HepG2 (cell line): ENCODE measurements at regions not wholly inside any gene's neighbourhood (a gene's known extent, or its start where the extent isn't known, plus 50 kb on each side); places are given as distances from the start of the nearest gene placed in this dataset.

Source experiments
- E2F1 ChIP-seq: sonication (generic); formaldehyde crosslinking; IDR thresholded peaks from 2 replicates; pipeline ENCODE4 v1.5.0; 2020; ENCODE audit warnings: missing genetic modification reagents
- MIXL1 ChIP-seq: IDR thresholded peaks from 2 replicates; pipeline ENCODE4 v1.6.1; 2016
- MTA1 ChIP-seq: sonication (generic); formaldehyde crosslinking; IDR thresholded peaks from 2 replicates; pipeline ENCODE4 v1.4.0; 2020; ENCODE audit warnings: missing genetic modification reagents, mild to moderate bottlenecking, borderline replicate concordance
- RAD21 ChIP-seq: fragments of 450-650 bp; formaldehyde crosslinking; IDR thresholded peaks from 2 replicates; pipeline ENCODE4 v1.5.0; 2020; ENCODE audit warnings: mild to moderate bottlenecking
- SKIL ChIP-seq: sonication (generic); formaldehyde crosslinking; IDR thresholded peaks from 2 replicates; pipeline ENCODE4 v1.8.0; 2022; ENCODE audit warnings: missing genetic modification reagents, mild to moderate bottlenecking, moderate library complexity, borderline replicate concordance
- XRCC5 ChIP-seq: fragments of 200-400 bp; formaldehyde crosslinking; optimal IDR thresholded peaks from 2 replicates; pipeline ENCODE3; 2017; ENCODE audit warnings: mild to moderate bottlenecking, low read length
- ZFP36 ChIP-seq: fragments of 150-350 bp; IDR thresholded peaks from 2 replicates; pipeline ENCODE4 v1.6.1; 2018; ENCODE audit warnings: borderline replicate concordance, low read length, low read depth; ENCODE audit not compliant: partially characterized antibody
- ZNF124 ChIP-seq: sonication (generic); formaldehyde crosslinking; IDR thresholded peaks from 2 replicates; pipeline ENCODE4 v1.4.0; 2020; ENCODE audit warnings: missing genetic modification reagents
- ZNF276 ChIP-seq: sonication (generic); formaldehyde crosslinking; IDR thresholded peaks from 2 replicates; pipeline ENCODE4 v1.4.0; 2020; ENCODE audit warnings: mild to moderate bottlenecking, low read depth, missing genetic modification reagents
- ZNF468 ChIP-seq: sonication (generic); formaldehyde crosslinking; IDR thresholded peaks from 2 replicates; pipeline ENCODE4 v1.8.0; 2022; ENCODE audit warnings: mild to moderate bottlenecking, moderate library complexity, missing genetic modification reagents
- ZNF543 ChIP-seq: sonication (generic); formaldehyde crosslinking; IDR thresholded peaks from 2 replicates; pipeline ENCODE4 v1.4.0; 2020; ENCODE audit warnings: mild to moderate bottlenecking, missing genetic modification reagents
- ZNF572 ChIP-seq: sonication (generic); formaldehyde crosslinking; IDR thresholded peaks from 2 replicates; pipeline ENCODE4 v1.5.1; 2020; ENCODE audit warnings: mild to moderate bottlenecking, missing genetic modification reagents
- ZNF720 ChIP-seq: sonication (generic); formaldehyde crosslinking; IDR thresholded peaks from 2 replicates; pipeline ENCODE4 v1.4.0; 2020; ENCODE audit warnings: missing genetic modification reagents
- ZNF782 ChIP-seq: sonication (generic); formaldehyde crosslinking; IDR thresholded peaks from 2 replicates; pipeline ENCODE4 v1.4.0; 2020; ENCODE audit warnings: missing genetic modification reagents, mild to moderate bottlenecking, borderline replicate concordance
- ZNF83 ChIP-seq: sonication (generic); formaldehyde crosslinking; IDR thresholded peaks from 2 replicates; pipeline ENCODE4 v1.4.0; 2020; ENCODE audit warnings: missing genetic modification reagents, mild to moderate bottlenecking, borderline replicate concordance
- TF ChIP-seq, protein P1 (sequence below): sonication (generic); formaldehyde crosslinking; IDR thresholded peaks from 2 replicates; pipeline ENCODE4 v1.4.0; 2020; ENCODE audit warnings: missing genetic modification reagents
- TF ChIP-seq, protein P2 (sequence below): sonication (generic); formaldehyde crosslinking; conservative IDR thresholded peaks from 2 replicates; pipeline ENCODE4 v1.5.0; 2020; ENCODE audit warnings: missing genetic modification reagents

- TF ChIP-seq, protein P1, sequence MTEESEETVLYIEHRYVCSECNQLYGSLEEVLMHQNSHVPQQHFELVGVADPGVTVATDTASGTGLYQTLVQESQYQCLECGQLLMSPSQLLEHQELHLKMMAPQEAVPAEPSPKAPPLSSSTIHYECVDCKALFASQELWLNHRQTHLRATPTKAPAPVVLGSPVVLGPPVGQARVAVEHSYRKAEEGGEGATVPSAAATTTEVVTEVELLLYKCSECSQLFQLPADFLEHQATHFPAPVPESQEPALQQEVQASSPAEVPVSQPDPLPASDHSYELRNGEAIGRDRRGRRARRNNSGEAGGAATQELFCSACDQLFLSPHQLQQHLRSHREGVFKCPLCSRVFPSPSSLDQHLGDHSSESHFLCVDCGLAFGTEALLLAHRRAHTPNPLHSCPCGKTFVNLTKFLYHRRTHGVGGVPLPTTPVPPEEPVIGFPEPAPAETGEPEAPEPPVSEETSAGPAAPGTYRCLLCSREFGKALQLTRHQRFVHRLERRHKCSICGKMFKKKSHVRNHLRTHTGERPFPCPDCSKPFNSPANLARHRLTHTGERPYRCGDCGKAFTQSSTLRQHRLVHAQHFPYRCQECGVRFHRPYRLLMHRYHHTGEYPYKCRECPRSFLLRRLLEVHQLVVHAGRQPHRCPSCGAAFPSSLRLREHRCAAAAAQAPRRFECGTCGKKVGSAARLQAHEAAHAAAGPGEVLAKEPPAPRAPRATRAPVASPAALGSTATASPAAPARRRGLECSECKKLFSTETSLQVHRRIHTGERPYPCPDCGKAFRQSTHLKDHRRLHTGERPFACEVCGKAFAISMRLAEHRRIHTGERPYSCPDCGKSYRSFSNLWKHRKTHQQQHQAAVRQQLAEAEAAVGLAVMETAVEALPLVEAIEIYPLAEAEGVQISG: 0 out of 2 replicates have a peak, but pooled peaks have one; percentile 34
- TF ChIP-seq ZNF782 (CRISPR knock-in tag) (no peak), ZNF543 (CRISPR knock-in tag) (no peak), MIXL1 (CRISPR knock-in tag) (no peak), ZFP36 (no peak), ZNF83 (no peak), MTA1 (CRISPR knock-in tag) (no peak), XRCC5 (peak; percentile 33), ZNF572 (CRISPR knock-in tag) (no peak), ZNF468 (CRISPR knock-in tag) (no peak), ZNF720 (CRISPR knock-in tag) (no peak), E2F1 (CRISPR knock-in tag) (0 out of 2 replicates have a peak, but pooled peaks have one; percentile 39), RAD21 (CRISPR knock-in tag) (peak; percentile 89), SKIL (no peak), ZNF124 (no peak), ZNF276 (CRISPR knock-in tag) (no peak)
- TF ChIP-seq, protein P2, sequence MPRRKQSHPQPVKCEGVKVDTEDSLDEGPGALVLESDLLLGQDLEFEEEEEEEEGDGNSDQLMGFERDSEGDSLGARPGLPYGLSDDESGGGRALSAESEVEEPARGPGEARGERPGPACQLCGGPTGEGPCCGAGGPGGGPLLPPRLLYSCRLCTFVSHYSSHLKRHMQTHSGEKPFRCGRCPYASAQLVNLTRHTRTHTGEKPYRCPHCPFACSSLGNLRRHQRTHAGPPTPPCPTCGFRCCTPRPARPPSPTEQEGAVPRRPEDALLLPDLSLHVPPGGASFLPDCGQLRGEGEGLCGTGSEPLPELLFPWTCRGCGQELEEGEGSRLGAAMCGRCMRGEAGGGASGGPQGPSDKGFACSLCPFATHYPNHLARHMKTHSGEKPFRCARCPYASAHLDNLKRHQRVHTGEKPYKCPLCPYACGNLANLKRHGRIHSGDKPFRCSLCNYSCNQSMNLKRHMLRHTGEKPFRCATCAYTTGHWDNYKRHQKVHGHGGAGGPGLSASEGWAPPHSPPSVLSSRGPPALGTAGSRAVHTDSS (CRISPR knock-in tag): no peak
Observed at GRCh38 chr2:67215214-67216055, 181.7 kb upstream of the ETAA1 start (continued).
